Brain microvascular endothelial cell (primary cell): ENCODE measurements at regions not wholly inside any gene's neighbourhood (a gene's known extent, or its start where the extent isn't known, plus 50 kb on each side); places are given as distances from the start of the nearest gene placed in this dataset.

Experiments
- DNase-seq: peaks from one replicate; pipeline ENCODE4 v3.0.0-alpha.2; 2020
- H3K27ac ChIP-seq: fragments of 250-450 bp; sonication (Bioruptor Pico); 2 replicates; pipeline ENCODE4 v1.5.1; 2020; ENCODE audit warnings: mild to moderate bottlenecking, moderate library complexity
- H3K27me3 ChIP-seq: fragments of 250-450 bp; sonication (Bioruptor Pico); replicated peaks from 2 replicates; pipeline ENCODE4 v1.5.1; 2020; ENCODE audit warnings: mild to moderate bottlenecking
- H3K36me3 ChIP-seq: fragments of 250-450 bp; sonication (Bioruptor Pico); replicated peaks from 2 replicates; pipeline ENCODE4 v1.5.1; 2020; ENCODE audit warnings: mild to moderate bottlenecking
- H3K4me3 ChIP-seq: 2 replicates; pipeline ENCODE4 v1.5.1; 2011; ENCODE audit warnings: low read depth, mild to moderate bottlenecking, control low read depth, low read length, moderate library complexity
- CTCF ChIP-seq: IDR thresholded peaks from 2 replicates; pipeline ENCODE4 v1.5.1; 2011; ENCODE audit warnings: low read depth, mild to moderate bottlenecking, moderate library complexity, low read length, control low read depth, inconsistent platforms; ENCODE audit errors: missing control alignments
- in situ Hi-C: cut with HindIII; loops from 2 replicates; pipeline ENCODE4 v1.10.0; 2017; ENCODE audit warnings: low sequenced_read_pairs, low pct_ligation_motif_present

GRCh38 chr3:190721330-190721729 lies 141.2 kb downstream of the GMNC start:
- DNase-seq = no peak
- no peaks in the 10 kb centered on the region for H3K27me3 ChIP-seq

GRCh38 chr3:190718671-190719070 lies 143.8 kb downstream of the GMNC start:
- in situ Hi-C loops = no loop called here
- peak; percentile 36 for DNase-seq
- TF ChIP-seq CTCF = no peak

More at GRCh38 chr3:190721330-190721729, 141.2 kb downstream of the GMNC start:
- TF ChIP-seq CTCF = no peak
- H3K27ac ChIP-seq = no peak overlapping the region
- H3K36me3 ChIP-seq = no peaks in the 10 kb centered on the region
- in situ Hi-C loops = no loop called here
- H3K4me3 ChIP-seq = no peak overlapping the region

GRCh38 chr3:190718097-190718496 lies 144.4 kb downstream of the GMNC start:
- Histone ChIP-seq H3K27ac (peak overlapping the region; percentile 12), H3K27me3 (no peaks in the 10 kb centered on the region), H3K4me3 (no peak overlapping the region), H3K36me3 (no peaks in the 10 kb centered on the region)
- DNase-seq = no peak
- in situ Hi-C loops = no loop called here
- TF ChIP-seq CTCF = no peak

More at GRCh38 chr3:190718671-190719070, 143.8 kb downstream of the GMNC start:
- peak overlapping the region; percentile 12 for H3K27ac ChIP-seq
- no peaks in the 10 kb centered on the region for H3K27me3 ChIP-seq
- no peak overlapping the region for H3K4me3 ChIP-seq
- no peaks in the 10 kb centered on the region for H3K36me3 ChIP-seq

- H3K27me3 ChIP-seq = no peaks in the 10 kb centered on the region
- no peak overlapping the region for H3K4me3 ChIP-seq
- no peak for TF ChIP-seq CTCF
- no peak for DNase-seq
- in situ Hi-C loops = no loop called here
- no peak overlapping the region for H3K27ac ChIP-seq
- no peaks in the 10 kb centered on the region for H3K36me3 ChIP-seq
Observed at GRCh38 chr3:190716961-190717360, 145.5 kb downstream of the GMNC start.

GRCh38 chr3:190716211-190716610 lies 146.3 kb downstream of the GMNC start:
- no peak for TF ChIP-seq CTCF
- in situ Hi-C loops = no loop called here
- Histone ChIP-seq H3K27ac (no peak overlapping the region), H3K36me3 (no peaks in the 10 kb centered on the region), H3K4me3 (no peak overlapping the region), H3K27me3 (no peaks in the 10 kb centered on the region)
- no peak for DNase-seq

GRCh38 chr3:190710723-190711122 lies 151.8 kb downstream of the GMNC start:
- in situ Hi-C loops = no loop called here

More at GRCh38 chr3:190710723-190711122, 151.8 kb downstream of the GMNC start:
- Histone ChIP-seq H3K36me3 (no peaks in the 10 kb centered on the region), H3K4me3 (no peak overlapping the region), H3K27ac (no peak overlapping the region), H3K27me3 (no peaks in the 10 kb centered on the region)
- no peak for TF ChIP-seq CTCF
- DNase-seq = no peak
